22Rv1 (cell line): ENCODE measurements at regions not wholly inside any gene's neighbourhood (a gene's known extent, or its start where the extent isn't known, plus 50 kb on each side); places are given as distances from the start of the nearest gene placed in this dataset.

ENCODE experiments used
- CTCF ChIP-seq: fragments of 450-650 bp; IDR thresholded peaks from 2 replicates; pipeline ENCODE4 v1.5.1; 2017; ENCODE audit warnings: mild to moderate bottlenecking
- ZFX ChIP-seq: fragments of 450-650 bp; IDR thresholded peaks from 2 replicates; pipeline ENCODE4 v1.6.1; 2017; ENCODE audit warnings: antibody characterized with exemption, borderline replicate concordance

GRCh38 chr18:70416496-70416895 is 127.7 kb downstream of the SOCS6 start:
- TF ChIP-seq CTCF (no peak), ZFX (no peak)
